HepG2 (cell line): ENCODE measurements at regions not wholly inside any gene's neighbourhood (a gene's known extent, or its start where the extent isn't known, plus 50 kb on each side); places are given as distances from the start of the nearest gene placed in this dataset.

Source experiments
- ATAC-seq: fragments of 200-7000 bp; cut with Tn5 transposase; 3 replicates; pipeline ENCODE4 v1.9.1; 2020; ENCODE audit warnings: mild to moderate bottlenecking, moderate library complexity
- BruUV-seq: library from RNA; stranded (reverse); fragments of 400-500 nt; replicated peaks from 2 replicates; lab custom pipeline; 2021; lab: Mats Ljungman, UMichigan
- CTCF ChIA-PET: fragments of 300-600 bp; formaldehyde crosslinking; extraction: SDS; loops from one replicate; lab custom pipeline; 2021; ENCODE audit warnings: low total read pairs, inconsistent platforms, low intra/inter-chr PET ratio; lab: Yijun Ruan, JAX
- POLR2A ChIA-PET: fragments of 350-600 bp; sonication (Branson Sonifier 250); formaldehyde crosslinking; loops from one replicate; lab custom pipeline; 2020; ENCODE audit warnings: antibody characterized with exemption, inconsistent platforms; lab: Yijun Ruan, JAX
- DNase-seq: peaks from one replicate; pipeline ENCODE4 v3.0.0-alpha.2; 2015; ENCODE audit warnings: low spot score
- FAIRE-seq: peaks from 3 replicates; lab custom pipeline; 2011; peaks lifted over from hg19 to GRCh38; lab: Jason Lieb, UNC
- H2AFZ ChIP-seq: one replicate; pipeline ENCODE4 v1.6.1; 2011; ENCODE audit warnings: low read length, inconsistent platforms
- H3K27ac ChIP-seq: fragments of 300-600 bp; 3 replicates; pipeline ENCODE4 v1.8.0; 2011; ENCODE audit warnings: mixed run types, mild to moderate bottlenecking, mixed read lengths, low read length, inconsistent platforms; ENCODE audit not compliant: insufficient read depth; ENCODE audit errors: extremely low read length
- H3K27me3 ChIP-seq, 2 experiments: fragments of 200-600 bp in 1 of 2; 2 replicates in 1 of 2; 3 replicates in 1 of 2; pipeline versions ENCODE4 v1.6.0 to v1.8.0; 2011; ENCODE audit warnings: low read length in 2 of 2, mild to moderate bottlenecking in 2 of 2, moderate library complexity in 2 of 2, inconsistent platforms in 1 of 2; ENCODE audit not compliant: insufficient read depth in 2 of 2, control insufficient read depth in 1 of 2
- H3K36me3 ChIP-seq, 2 experiments: fragments of 200-600 bp in 1 of 2; replicated peaks in 1 of 2; 2 replicates in 1 of 2; 3 replicates in 1 of 2; pipeline versions ENCODE4 v1.5.1 to v1.8.0; 2011; ENCODE audit warnings: low read length in 2 of 2, inconsistent platforms in 1 of 2; ENCODE audit not compliant: insufficient read depth in 2 of 2, control insufficient read depth in 1 of 2
- H3K4me1 ChIP-seq: 2 replicates; pipeline ENCODE4 v1.5.1; 2012; ENCODE audit warnings: low read length, inconsistent platforms; ENCODE audit not compliant: insufficient read depth
- H3K4me2 ChIP-seq: 2 replicates; pipeline ENCODE4 v1.6.0; 2011; ENCODE audit warnings: low read depth, low read length, inconsistent platforms
- H3K4me3 ChIP-seq, 3 experiments: fragments of 200-600 bp in 1 of 3; sonication (generic), shearing (Covaris generic) in 1 of 3; replicated peaks in 1 of 3; 2 replicates each; pipeline ENCODE4 v1.5.1; 2011 to 2016; ENCODE audit warnings: low read length in 3 of 3, inconsistent platforms in 2 of 3, low read depth in 2 of 3, mild to moderate bottlenecking in 2 of 3, control low read depth in 1 of 3, mixed read lengths in 1 of 3; ENCODE audit not compliant: insufficient read depth in 1 of 3
- H3K79me2 ChIP-seq: one replicate; pipeline ENCODE4 v1.6.1; 2011; ENCODE audit warnings: low read length, inconsistent platforms; ENCODE audit not compliant: insufficient read depth
- H3K9ac ChIP-seq: 2 replicates; pipeline ENCODE4 v1.6.0; 2011; ENCODE audit warnings: mild to moderate bottlenecking, low read depth, low read length, inconsistent platforms; ENCODE audit not compliant: insufficient read depth
- H3K9me3 ChIP-seq: 2 replicates; pipeline ENCODE4 v1.5.1; 2012; ENCODE audit warnings: mild to moderate bottlenecking, low read length
- H4K20me1 ChIP-seq: 2 replicates; pipeline ENCODE4 v1.6.0; 2011; ENCODE audit warnings: inconsistent platforms, mild to moderate bottlenecking, low read length, moderate library complexity; ENCODE audit not compliant: insufficient read depth
- ATF7 ChIP-seq, 2 experiments: fragments of 450-650 bp in 1 of 2; sonication (generic) in 1 of 2; formaldehyde crosslinking in 1 of 2; IDR thresholded peaks; 2 replicates each; pipeline versions ENCODE4 v1.4.0 to v1.6.1; 2016 to 2020; ENCODE audit warnings: antibody characterized with exemption in 1 of 2, mild to moderate bottlenecking in 1 of 2, missing genetic modification reagents in 1 of 2
- CREBL2 ChIP-seq: sonication (generic); formaldehyde crosslinking; IDR thresholded peaks from 2 replicates; pipeline ENCODE4 v1.8.1; 2023; ENCODE audit warnings: missing genetic modification reagents, mild to moderate bottlenecking, borderline replicate concordance
- PTBP1 ChIP-seq: fragments of 200-400 bp; formaldehyde crosslinking; IDR thresholded peaks from 2 replicates; pipeline ENCODE4 v1.6.1; 2018; ENCODE audit warnings: low read length, low read depth; ENCODE audit not compliant: poor library complexity, severe bottlenecking
- RBFOX2 ChIP-seq: fragments of 200-400 bp; formaldehyde crosslinking; IDR thresholded peaks from 2 replicates; pipeline ENCODE4 v1.6.1; 2017; ENCODE audit warnings: low read depth, mild to moderate bottlenecking, low read length
- REL ChIP-seq: sonication (generic); formaldehyde crosslinking; conservative IDR thresholded peaks from 2 replicates; pipeline ENCODE4 v1.8.0; 2022; ENCODE audit warnings: mild to moderate bottlenecking, missing genetic modification reagents, moderate library complexity
- TOPORS ChIP-seq: sonication (generic); formaldehyde crosslinking; IDR thresholded peaks from 2 replicates; pipeline ENCODE4 v1.8.0; 2023; ENCODE audit warnings: mild to moderate bottlenecking, missing genetic modification reagents
- ZNF318 ChIP-seq: sonication (generic); formaldehyde crosslinking; IDR thresholded peaks from 2 replicates; pipeline ENCODE4 v1.4.0; 2020; ENCODE audit warnings: mild to moderate bottlenecking, missing genetic modification reagents
- ZNF891 ChIP-seq: sonication (generic); formaldehyde crosslinking; IDR thresholded peaks from 2 replicates; pipeline ENCODE4 v1.5.0; 2020; ENCODE audit warnings: mild to moderate bottlenecking, missing genetic modification reagents
- WGBS: methylation state at CpG from one replicate; pipeline ENCODE4 v1.1.6; 2017; ENCODE audit warnings: low lambda C conversion rate; 5-methylcytosine and 5-hydroxymethylcytosine counted together
- in situ Hi-C: cut with HindIII; loops from 2 replicates; pipeline ENCODE4 v1.10.0; 2017; ENCODE audit warnings: low pct_unique_long_range_greater_than_20kb; ENCODE audit not compliant: extremely low pct_ligation_motif_present
- intact Hi-C: fragments of 100-400 bp; cut with micrococcal nuclease; formaldehyde crosslinking; loops from one replicate; pipeline ENCODE4 v1.10.0; 2022; ENCODE audit not compliant: unreplicated experiment
- TF ChIP-seq, protein P1 (sequence below): sonication (generic); formaldehyde crosslinking; conservative IDR thresholded peaks from 2 replicates; pipeline ENCODE4 v1.8.0; 2022; ENCODE audit warnings: mild to moderate bottlenecking, moderate library complexity, missing genetic modification reagents
- TF ChIP-seq, protein P2 (sequence below): sonication (generic); formaldehyde crosslinking; IDR thresholded peaks from 2 replicates; pipeline ENCODE4 v1.5.1; 2020; ENCODE audit warnings: missing genetic modification reagents, mild to moderate bottlenecking, borderline replicate concordance

- TF ChIP-seq ZNF318 (CRISPR knock-in tag) = no peak
- no peak for TF ChIP-seq CREBL2 (CRISPR knock-in tag)
- TF ChIP-seq ZNF891 (CRISPR knock-in tag) = no peak
- no peak for TF ChIP-seq TOPORS (CRISPR knock-in tag)
Observed at GRCh38 chrX:147741776-147742175, 169.9 kb upstream of the FMR1 start (continued).

DNA sequence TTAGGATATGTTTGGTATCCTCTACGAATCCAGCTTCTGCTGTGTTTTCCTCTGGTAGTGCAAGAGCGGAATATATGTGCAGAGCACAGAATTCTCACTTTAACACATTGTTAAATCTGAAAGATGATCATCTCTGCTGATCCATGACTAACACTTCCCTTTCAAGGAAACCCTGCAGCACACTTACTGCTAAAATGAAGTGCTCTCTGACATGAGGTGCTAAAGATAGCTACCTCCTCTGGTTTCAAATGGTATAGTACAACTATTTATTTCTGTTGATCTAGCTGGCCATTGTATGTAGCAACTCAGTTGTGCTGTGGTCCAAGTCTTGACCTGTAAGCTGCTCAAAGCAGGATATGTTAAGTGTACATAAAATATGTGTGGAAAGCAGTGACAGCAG lies 162.4 kb upstream of the FMR1 start:
- H3K4me3 ChIP-seq = no peak overlapping the region
- ATAC-seq = no peak
- in situ Hi-C loops (no loop called here), intact Hi-C loops (no loop called here)
- BruUV-seq = no TSS peak
- no peak overlapping the region for H3K4me2 ChIP-seq
- no peak overlapping the region for H3K9ac ChIP-seq
- no peaks in the 10 kb centered on the region for H3K9me3 ChIP-seq
- WGBS = 6% methylated on average over 2 of the region's 2 CpGs
- no peaks in the 10 kb centered on the region for H3K36me3 ChIP-seq
- POLR2A ChIA-PET = no interaction called here
- no peak overlapping the region for H3K27ac ChIP-seq
- CTCF ChIA-PET = no interaction called here
- DNase-seq = no peak
- no peak for FAIRE-seq
- H2AFZ ChIP-seq = no peak overlapping the region
- H3K27me3 ChIP-seq = no peaks in the 10 kb centered on the region
- H3K4me1 ChIP-seq = no peaks in the 10 kb centered on the region
- no peaks in the 10 kb centered on the region for H3K79me2 ChIP-seq
- H4K20me1 ChIP-seq = no peaks in the 10 kb centered on the region
- no peak for TF ChIP-seq ATF7 (IDR thresholded peaks at IDR 0.05)
- no peak for TF ChIP-seq ATF7 (CRISPR knock-in tag; IDR thresholded peaks at IDR 0.05)
- no peak for TF ChIP-seq RBFOX2
- TF ChIP-seq PTBP1 = no peak
- no peak for TF ChIP-seq REL
- TF ChIP-seq, protein P1, sequence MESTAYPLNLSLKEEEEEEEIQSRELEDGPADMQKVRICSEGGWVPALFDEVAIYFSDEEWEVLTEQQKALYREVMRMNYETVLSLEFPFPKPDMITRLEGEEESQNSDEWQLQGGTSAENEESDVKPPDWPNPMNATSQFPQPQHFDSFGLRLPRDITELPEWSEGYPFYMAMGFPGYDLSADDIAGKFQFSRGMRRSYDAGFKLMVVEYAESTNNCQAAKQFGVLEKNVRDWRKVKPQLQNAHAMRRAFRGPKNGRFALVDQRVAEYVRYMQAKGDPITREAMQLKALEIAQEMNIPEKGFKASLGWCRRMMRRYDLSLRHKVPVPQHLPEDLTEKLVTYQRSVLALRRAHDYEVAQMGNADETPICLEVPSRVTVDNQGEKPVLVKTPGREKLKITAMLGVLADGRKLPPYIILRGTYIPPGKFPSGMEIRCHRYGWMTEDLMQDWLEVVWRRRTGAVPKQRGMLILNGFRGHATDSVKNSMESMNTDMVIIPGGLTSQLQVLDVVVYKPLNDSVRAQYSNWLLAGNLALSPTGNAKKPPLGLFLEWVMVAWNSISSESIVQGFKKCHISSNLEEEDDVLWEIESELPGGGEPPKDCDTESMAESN (CRISPR knock-in tag) = no peak
- TF ChIP-seq, protein P2, sequence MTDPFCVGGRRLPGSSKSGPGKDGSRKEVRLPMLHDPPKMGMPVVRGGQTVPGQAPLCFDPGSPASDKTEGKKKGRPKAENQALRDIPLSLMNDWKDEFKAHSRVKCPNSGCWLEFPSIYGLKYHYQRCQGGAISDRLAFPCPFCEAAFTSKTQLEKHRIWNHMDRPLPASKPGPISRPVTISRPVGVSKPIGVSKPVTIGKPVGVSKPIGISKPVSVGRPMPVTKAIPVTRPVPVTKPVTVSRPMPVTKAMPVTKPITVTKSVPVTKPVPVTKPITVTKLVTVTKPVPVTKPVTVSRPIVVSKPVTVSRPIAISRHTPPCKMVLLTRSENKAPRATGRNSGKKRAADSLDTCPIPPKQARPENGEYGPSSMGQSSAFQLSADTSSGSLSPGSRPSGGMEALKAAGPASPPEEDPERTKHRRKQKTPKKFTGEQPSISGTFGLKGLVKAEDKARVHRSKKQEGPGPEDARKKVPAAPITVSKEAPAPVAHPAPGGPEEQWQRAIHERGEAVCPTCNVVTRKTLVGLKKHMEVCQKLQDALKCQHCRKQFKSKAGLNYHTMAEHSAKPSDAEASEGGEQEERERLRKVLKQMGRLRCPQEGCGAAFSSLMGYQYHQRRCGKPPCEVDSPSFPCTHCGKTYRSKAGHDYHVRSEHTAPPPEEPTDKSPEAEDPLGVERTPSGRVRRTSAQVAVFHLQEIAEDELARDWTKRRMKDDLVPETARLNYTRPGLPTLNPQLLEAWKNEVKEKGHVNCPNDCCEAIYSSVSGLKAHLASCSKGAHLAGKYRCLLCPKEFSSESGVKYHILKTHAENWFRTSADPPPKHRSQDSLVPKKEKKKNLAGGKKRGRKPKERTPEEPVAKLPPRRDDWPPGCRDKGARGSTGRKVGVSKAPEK (CRISPR knock-in tag) = no peak
